ENCODE measurements at regions not wholly inside any gene's neighbourhood (a gene's known extent, or its start where the extent isn't known, plus 50 kb on each side); places are given as distances from the start of the nearest gene placed in this dataset.

- no peak overlapping the region for H3K27ac ChIP-seq (ENCODE audit: low read length, poor library complexity, severe bottlenecking)
- no peak overlapping the region for H3K23ac ChIP-seq (ENCODE audit: low read length in 2 of 2)
- H3K4me1 ChIP-seq (ENCODE audit: control insufficient read depth, insufficient read depth, low read depth, low read length) = peaks cover 2% of the 10 kb centered on the region
- no peak overlapping the region for H3K18ac ChIP-seq (ENCODE audit: low read depth in 1 of 2, low read length in 2 of 2)
- H3K14ac ChIP-seq (ENCODE audit: low read length in 2 of 2) = no peak overlapping the region
- no peak overlapping the region for H4K8ac ChIP-seq (ENCODE audit: low read length)
- H3K36me3 ChIP-seq (ENCODE audit: control insufficient read depth in 1 of 2, insufficient read depth in 2 of 2, low read depth in 1 of 2, low read length in 2 of 2) = no peaks in the 10 kb centered on the region
- no peak overlapping the region for H3K9ac ChIP-seq (ENCODE audit: low read length)
- DNase-seq = no peak
- H2BK12ac ChIP-seq (ENCODE audit: low read length in 2 of 2) = no peak overlapping the region
- no peak overlapping the region for H3K4ac ChIP-seq (ENCODE audit: low read depth in 1 of 2, low read length in 2 of 2)
- H3K9me3 ChIP-seq (ENCODE audit: control insufficient read depth, low read length) = no peaks in the 10 kb centered on the region
- H2AFZ ChIP-seq (ENCODE audit: low read depth, low read length) = no peak overlapping the region
- 98% methylated on average over 2 of the region's 3 CpGs for WGBS
- no peaks in the 10 kb centered on the region for H3K27me3 ChIP-seq (ENCODE audit: control insufficient read depth in 1 of 2, insufficient read depth in 1 of 2, low read length in 2 of 2)
- H3K4me3 ChIP-seq (ENCODE audit: insufficient read depth in 1 of 2, low read depth in 1 of 2, low read length in 2 of 2) = no peak overlapping the region
- no peaks in the 10 kb centered on the region for H3K79me1 ChIP-seq (replicated peaks; ENCODE audit: low read length, poor library complexity, severe bottlenecking)
- H2BK5ac ChIP-seq (ENCODE audit: low read depth, low read length, poor library complexity, severe bottlenecking) = no peak overlapping the region
- peak overlapping the region; percentile 39 for H4K91ac ChIP-seq (ENCODE audit: low read length)
- no peak overlapping the region for H2BK120ac ChIP-seq (ENCODE audit: low read depth, low read length)
- H2AK5ac ChIP-seq (ENCODE audit: low read length, severe bottlenecking) = no peak overlapping the region
- no peak overlapping the region for H3K4me2 ChIP-seq (ENCODE audit: low read length, poor library complexity, severe bottlenecking)
- no peak overlapping the region for H2BK15ac ChIP-seq (ENCODE audit: low read depth, poor library complexity, severe bottlenecking)
Measured at GRCh38 chr11:110377434-110377833, 52.3 kb upstream of the FDX1 start.

DNA sequence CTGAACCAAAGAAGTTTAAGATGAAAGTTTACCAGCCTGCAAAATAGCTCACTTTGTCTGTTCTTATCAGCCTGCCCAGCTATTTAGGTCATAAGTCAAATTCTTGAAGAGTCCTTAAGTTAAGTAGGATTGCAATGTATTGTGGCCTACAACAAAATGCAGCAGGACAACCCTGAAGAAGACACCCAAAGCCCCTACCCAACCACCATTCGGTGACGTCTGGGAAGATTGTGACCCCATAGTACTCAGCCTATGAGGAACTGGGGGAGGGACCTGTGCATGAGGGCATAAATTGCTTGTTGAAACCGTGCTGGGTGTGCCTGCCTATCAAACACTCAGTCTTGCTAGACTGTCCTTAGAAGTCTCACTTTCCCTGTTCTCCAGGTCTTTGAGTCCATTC lies 50.5 kb upstream of the FDX1 start:
- Histone ChIP-seq H3K79me1 (replicated peaks; ENCODE audit: low read length, poor library complexity, severe bottlenecking) (no peaks in the 10 kb centered on the region), H3K27ac (ENCODE audit: low read length, poor library complexity, severe bottlenecking) (no peak overlapping the region), H3K4me1 (ENCODE audit: control insufficient read depth, insufficient read depth, low read depth, low read length) (no peaks in the 10 kb centered on the region), H3K4me2 (ENCODE audit: low read length, poor library complexity, severe bottlenecking) (no peak overlapping the region), H3K36me3 (ENCODE audit: control insufficient read depth in 1 of 2, insufficient read depth in 2 of 2, low read depth in 1 of 2, low read length in 2 of 2) (no peaks in the 10 kb centered on the region), H2AFZ (ENCODE audit: low read depth, low read length) (no peak overlapping the region), H3K27me3 (ENCODE audit: control insufficient read depth in 1 of 2, insufficient read depth in 1 of 2, low read length in 2 of 2) (no peaks in the 10 kb centered on the region), H3K14ac (ENCODE audit: low read length in 2 of 2) (no peak overlapping the region), H3K4me3 (ENCODE audit: insufficient read depth in 1 of 2, low read depth in 1 of 2, low read length in 2 of 2) (no peak overlapping the region), H4K8ac (ENCODE audit: low read length) (no peak overlapping the region), H3K18ac (ENCODE audit: low read depth in 1 of 2, low read length in 2 of 2) (no peak overlapping the region), H3K4ac (ENCODE audit: low read depth in 1 of 2, low read length in 2 of 2) (no peak overlapping the region), H2AK5ac (ENCODE audit: low read length, severe bottlenecking) (no peak overlapping the region), H3K9me3 (ENCODE audit: control insufficient read depth, low read length) (no peaks in the 10 kb centered on the region), H3K9ac (ENCODE audit: low read length) (no peak overlapping the region), H2BK15ac (ENCODE audit: low read depth, poor library complexity, severe bottlenecking) (no peak overlapping the region), H3K23ac (ENCODE audit: low read length in 2 of 2) (no peak overlapping the region), H2BK5ac (ENCODE audit: low read depth, low read length, poor library complexity, severe bottlenecking) (no peak overlapping the region), H2BK12ac (ENCODE audit: low read length in 2 of 2) (no peak overlapping the region), H4K91ac (ENCODE audit: low read length) (no peak overlapping the region), H2BK120ac (ENCODE audit: low read depth, low read length) (no peak overlapping the region)
- 80% methylated on average over 1 of the region's 3 CpGs for WGBS
- DNase-seq = no peak

- H3K36me3 ChIP-seq (ENCODE audit: control insufficient read depth in 1 of 2, insufficient read depth in 2 of 2, low read depth in 1 of 2, low read length in 2 of 2) = no peaks in the 10 kb centered on the region
- no peak overlapping the region for H3K27ac ChIP-seq (ENCODE audit: low read length, poor library complexity, severe bottlenecking)
- H2BK5ac ChIP-seq (ENCODE audit: low read depth, low read length, poor library complexity, severe bottlenecking) = no peak overlapping the region
- no peak overlapping the region for H3K23ac ChIP-seq (ENCODE audit: low read length in 2 of 2)
- H2AK5ac ChIP-seq (ENCODE audit: low read length, severe bottlenecking) = no peak overlapping the region
- no peak overlapping the region for H2BK15ac ChIP-seq (ENCODE audit: low read depth, poor library complexity, severe bottlenecking)
- no peak overlapping the region for H3K18ac ChIP-seq (ENCODE audit: low read depth in 1 of 2, low read length in 2 of 2)
- no peak for DNase-seq
- H3K9ac ChIP-seq (ENCODE audit: low read length) = no peak overlapping the region
- no peak overlapping the region for H2BK120ac ChIP-seq (ENCODE audit: low read depth, low read length)
- H2BK12ac ChIP-seq (ENCODE audit: low read length in 2 of 2) = no peak overlapping the region
- H3K79me1 ChIP-seq (replicated peaks; ENCODE audit: low read length, poor library complexity, severe bottlenecking) = no peaks in the 10 kb centered on the region
- no peak overlapping the region for H3K14ac ChIP-seq (ENCODE audit: low read length in 2 of 2)
- no peaks in the 10 kb centered on the region for H3K9me3 ChIP-seq (ENCODE audit: control insufficient read depth, low read length)
- no peak overlapping the region for H4K8ac ChIP-seq (ENCODE audit: low read length)
- H2AFZ ChIP-seq (ENCODE audit: low read depth, low read length) = no peak overlapping the region
- H4K91ac ChIP-seq (ENCODE audit: low read length) = no peak overlapping the region
- WGBS = 92% methylated on average over 2 of the region's 2 CpGs
- no peaks in the 10 kb centered on the region for H3K4me1 ChIP-seq (ENCODE audit: control insufficient read depth, insufficient read depth, low read depth, low read length)
- no peak overlapping the region for H3K4me3 ChIP-seq (ENCODE audit: insufficient read depth in 1 of 2, low read depth in 1 of 2, low read length in 2 of 2)
- H3K4ac ChIP-seq (ENCODE audit: low read depth in 1 of 2, low read length in 2 of 2) = no peak overlapping the region
- H3K4me2 ChIP-seq (ENCODE audit: low read length, poor library complexity, severe bottlenecking) = no peak overlapping the region
- H3K27me3 ChIP-seq (ENCODE audit: control insufficient read depth in 1 of 2, insufficient read depth in 1 of 2, low read length in 2 of 2) = no peaks in the 10 kb centered on the region
Measured at GRCh38 chr11:110379936-110380335, 49.8 kb upstream of the FDX1 start.
